ENCODE measurements at regions not wholly inside any gene's neighbourhood (a gene's known extent, or its start where the extent isn't known, plus 50 kb on each side); places are given as distances from the start of the nearest gene placed in this dataset.
"Not testable (repeated sequence)": the region's sequence is repeated elsewhere in the genome, so short reads cannot be mapped to it uniquely, and the experiment has no call there.

DNA sequence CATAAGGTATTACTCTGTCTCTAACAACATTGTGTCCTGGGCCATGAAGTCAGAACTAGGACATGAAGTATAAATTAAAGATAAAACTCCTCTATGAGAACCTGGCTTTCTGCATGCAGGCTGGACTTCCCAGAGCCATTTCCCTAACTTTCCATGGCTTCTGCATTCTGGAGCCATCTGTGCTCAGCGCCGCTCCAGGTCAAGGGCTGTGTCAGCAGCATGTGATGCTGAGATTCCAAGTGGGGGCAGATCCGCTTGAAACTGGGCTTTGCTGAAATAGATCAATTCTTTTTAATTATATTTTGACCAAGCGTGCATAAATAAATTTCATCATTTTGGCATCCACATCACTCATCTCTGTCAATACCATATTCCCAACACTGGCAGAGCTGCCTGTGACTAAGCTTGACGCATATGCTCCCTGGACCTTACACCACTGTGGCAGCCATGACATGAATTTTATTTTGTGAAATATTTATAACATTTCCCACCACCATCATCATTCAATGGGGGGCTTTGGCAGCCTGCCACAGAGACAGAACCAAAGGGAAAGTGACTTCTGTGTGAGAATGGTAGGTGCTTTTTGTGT, 110.4 kb upstream of the KCNK1 start:
- Histone ChIP-seq H3K9ac (no peak overlapping the region), H3K4me3 (no peak overlapping the region), H4K20me1 (ENCODE audit: insufficient read depth) (no peaks in the 10 kb centered on the region), H3K27ac (no peak overlapping the region), H3K27me3 (replicated peaks; ENCODE audit: insufficient read depth) (0 out of 2 replicates have a peak, but pooled peaks cover 6% of the 10 kb centered on the region), H3K4me1 (ENCODE audit: insufficient read depth) (no peaks in the 10 kb centered on the region), H3K79me2 (ENCODE audit: insufficient read depth) (no peaks in the 10 kb centered on the region), H2AFZ (no peak overlapping the region), H3F3A (ENCODE audit: insufficient read depth) (no peaks in the 10 kb centered on the region), H3K9me3 (ENCODE audit: low read depth) (no peaks in the 10 kb centered on the region), H3K9me2 (ENCODE audit: insufficient read depth) (no peaks in the 10 kb centered on the region), H3K4me2 (ENCODE audit: unreplicated experiment) (no peak overlapping the region), H3K36me3 (ENCODE audit: low read depth) (no peaks in the 10 kb centered on the region)
- in situ Hi-C loops (cut with MboI), result no loop called here
- no peak for DNase-seq
- WGBS, 2 experiments (ENCODE audit: low coverage in 1 of 2, low lambda C conversion rate in 2 of 2, missing lambda C conversion rate in 2 of 2), result 27 to 30% methylated on average over 5 of the region's 5 CpGs
- TF ChIP-seq EZH2phosphoT487 (IDR thresholded peaks at IDR 0.05; ENCODE audit: insufficient read depth, low read depth), result no peak
- TF ChIP-seq EZH2 (IDR thresholded peaks at IDR 0.05; ENCODE audit: insufficient read depth, poor library complexity, severe bottlenecking), result no peak

GRCh38 chr1:233505130-233505529, 108.8 kb upstream of the KCNK1 start:
- Histone ChIP-seq H3K4me1 (ENCODE audit: insufficient read depth) (no peaks in the 10 kb centered on the region), H4K20me1 (ENCODE audit: insufficient read depth) (no peaks in the 10 kb centered on the region), H3K9me2 (ENCODE audit: insufficient read depth) (no peaks in the 10 kb centered on the region), H3F3A (ENCODE audit: insufficient read depth) (no peaks in the 10 kb centered on the region), H3K4me3 (no peak overlapping the region), H2AFZ (no peak overlapping the region), H3K4me2 (ENCODE audit: unreplicated experiment) (no peak overlapping the region), H3K36me3 (ENCODE audit: low read depth) (no peaks in the 10 kb centered on the region), H3K27me3 (replicated peaks; ENCODE audit: insufficient read depth) (no peaks in the 10 kb centered on the region), H3K27ac (no peak overlapping the region), H3K9me3 (ENCODE audit: low read depth) (no peaks in the 10 kb centered on the region), H3K79me2 (ENCODE audit: insufficient read depth) (no peaks in the 10 kb centered on the region), H3K9ac (no peak overlapping the region)
- DNase-seq, result no peak
- in situ Hi-C loops (cut with MboI), result no loop called here
- TF ChIP-seq EZH2phosphoT487 (IDR thresholded peaks at IDR 0.05; ENCODE audit: insufficient read depth, low read depth), result no peak
- TF ChIP-seq EZH2 (IDR thresholded peaks at IDR 0.05; ENCODE audit: insufficient read depth, poor library complexity, severe bottlenecking), result no peak

- WGBS, 2 experiments (ENCODE audit: low coverage in 1 of 2, low lambda C conversion rate in 2 of 2, missing lambda C conversion rate in 2 of 2), result 16 to 20% methylated on average over 3 of the region's 3 CpGs
- H4K20me1 ChIP-seq (ENCODE audit: insufficient read depth); H2AFZ ChIP-seq; H3K4me3 ChIP-seq; H3K79me2 ChIP-seq (ENCODE audit: insufficient read depth); H3K27ac ChIP-seq; H3K27me3 ChIP-seq (replicated peaks; ENCODE audit: insufficient read depth); H3K4me1 ChIP-seq (ENCODE audit: insufficient read depth); H3K36me3 ChIP-seq (ENCODE audit: low read depth); H3K9me2 ChIP-seq (ENCODE audit: insufficient read depth); H3F3A ChIP-seq (ENCODE audit: insufficient read depth); H3K4me2 ChIP-seq (ENCODE audit: unreplicated experiment); in situ Hi-C loops (cut with MboI); H3K9ac ChIP-seq; H3K9me3 ChIP-seq (ENCODE audit: low read depth); DNase-seq: not testable (repeated sequence)
Measured at GRCh38 chr1:233505889-233506288, 108.0 kb upstream of the KCNK1 start.

DNA sequence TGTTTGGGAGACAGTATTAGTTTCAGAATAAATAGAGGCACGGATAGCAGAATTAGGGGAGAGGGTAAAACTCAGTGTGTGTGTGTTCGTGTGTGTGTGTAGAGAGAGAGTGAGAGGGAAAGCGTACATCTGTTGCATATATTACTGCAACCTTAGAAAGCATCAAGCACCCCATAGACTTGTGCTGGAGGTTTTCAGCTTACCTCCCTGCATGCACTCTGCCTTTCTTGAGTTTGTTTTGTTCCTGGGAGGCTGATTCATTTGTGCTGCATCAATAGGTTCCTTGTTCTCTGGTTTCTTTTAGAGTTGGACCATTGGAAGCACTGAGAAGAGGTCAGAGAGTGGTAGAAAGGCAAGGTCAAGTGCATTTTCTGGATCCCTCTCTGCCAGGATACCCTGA, 104.4 kb upstream of the KCNK1 start:
- no peak for TF ChIP-seq EZH2 (IDR thresholded peaks at IDR 0.05; ENCODE audit: insufficient read depth, poor library complexity, severe bottlenecking)
- TF ChIP-seq EZH2phosphoT487 (IDR thresholded peaks at IDR 0.05; ENCODE audit: insufficient read depth, low read depth), result no peak
- Histone ChIP-seq H3K9me3 (ENCODE audit: low read depth) (no peaks in the 10 kb centered on the region), H3K4me2 (ENCODE audit: unreplicated experiment) (no peak overlapping the region), H3K9ac (no peak overlapping the region), H3K79me2 (ENCODE audit: insufficient read depth) (no peaks in the 10 kb centered on the region), H3K27ac (no peak overlapping the region), H3K4me3 (no peak overlapping the region), H4K20me1 (ENCODE audit: insufficient read depth) (no peaks in the 10 kb centered on the region), H3F3A (ENCODE audit: insufficient read depth) (no peaks in the 10 kb centered on the region), H3K9me2 (ENCODE audit: insufficient read depth) (no peaks in the 10 kb centered on the region), H3K4me1 (ENCODE audit: insufficient read depth) (no peaks in the 10 kb centered on the region), H3K36me3 (ENCODE audit: low read depth) (no peaks in the 10 kb centered on the region), H3K27me3 (replicated peaks; ENCODE audit: insufficient read depth) (no peaks in the 10 kb centered on the region), H2AFZ (no peak overlapping the region)
- WGBS, 2 experiments (ENCODE audit: low coverage in 1 of 2, low lambda C conversion rate in 2 of 2, missing lambda C conversion rate in 2 of 2), result 35 to 38% methylated on average over 3 of the region's 3 CpGs
- DNase-seq, result no peak
- in situ Hi-C loops (cut with MboI), result no loop called here

DNA sequence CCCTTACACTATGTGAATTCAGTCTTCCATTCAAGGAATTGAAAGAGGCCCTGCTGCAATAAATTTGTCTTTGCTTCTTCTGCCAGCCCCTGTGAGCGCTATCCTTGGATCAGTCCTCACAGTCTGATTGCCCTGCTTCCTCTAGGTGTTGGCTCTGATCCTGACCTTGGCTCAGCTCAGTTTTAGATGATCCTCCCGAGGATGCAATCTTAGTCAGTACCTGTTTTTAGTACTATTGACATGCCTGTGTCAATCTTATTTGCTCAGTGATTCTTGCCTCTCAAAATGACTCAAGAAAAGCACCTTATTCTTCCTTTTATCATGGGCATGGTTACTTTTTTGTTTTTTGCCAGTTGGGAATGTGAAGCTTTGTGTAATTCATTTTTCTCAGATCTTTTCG, 101.4 kb upstream of the KCNK1 start:
- Histone ChIP-seq H3K4me3 (no peak overlapping the region), H3K27me3 (replicated peaks; ENCODE audit: insufficient read depth) (no peaks in the 10 kb centered on the region), H3K9me3 (ENCODE audit: low read depth) (no peaks in the 10 kb centered on the region), H4K20me1 (ENCODE audit: insufficient read depth) (no peaks in the 10 kb centered on the region), H2AFZ (no peak overlapping the region), H3K79me2 (ENCODE audit: insufficient read depth) (no peaks in the 10 kb centered on the region), H3K36me3 (ENCODE audit: low read depth) (no peaks in the 10 kb centered on the region), H3K9ac (no peak overlapping the region), H3K9me2 (ENCODE audit: insufficient read depth) (no peaks in the 10 kb centered on the region), H3K4me2 (ENCODE audit: unreplicated experiment) (no peak overlapping the region), H3K4me1 (ENCODE audit: insufficient read depth) (no peaks in the 10 kb centered on the region), H3F3A (ENCODE audit: insufficient read depth) (no peaks in the 10 kb centered on the region), H3K27ac (no peak overlapping the region)
- 37 to 43% methylated on average over 3 of the region's 3 CpGs for WGBS, 2 experiments (ENCODE audit: low coverage in 1 of 2, low lambda C conversion rate in 2 of 2, missing lambda C conversion rate in 2 of 2)
- no peak for TF ChIP-seq EZH2 (IDR thresholded peaks at IDR 0.05; ENCODE audit: insufficient read depth, poor library complexity, severe bottlenecking)
- TF ChIP-seq EZH2phosphoT487 (IDR thresholded peaks at IDR 0.05; ENCODE audit: insufficient read depth, low read depth), result no peak
- no peak for DNase-seq
- in situ Hi-C loops (cut with MboI), result no loop called here

All from GM23248 (cell line).